GM19035 (cell line): ENCODE measurements at regions not wholly inside any gene's neighbourhood (a gene's known extent, or its start where the extent isn't known, plus 50 kb on each side); places are given as distances from the start of the nearest gene placed in this dataset.
"Not testable (repeated sequence)": the region's sequence is repeated elsewhere in the genome, so short reads cannot be mapped to it uniquely, and the experiment has no call there.

ENCODE experiments used
- ATAC-seq: cut with Tn5 transposase; IDR thresholded peaks from one replicate; pipeline ENCODE4 v1.9.1; 2021; ENCODE audit not compliant: unreplicated experiment

DNA sequence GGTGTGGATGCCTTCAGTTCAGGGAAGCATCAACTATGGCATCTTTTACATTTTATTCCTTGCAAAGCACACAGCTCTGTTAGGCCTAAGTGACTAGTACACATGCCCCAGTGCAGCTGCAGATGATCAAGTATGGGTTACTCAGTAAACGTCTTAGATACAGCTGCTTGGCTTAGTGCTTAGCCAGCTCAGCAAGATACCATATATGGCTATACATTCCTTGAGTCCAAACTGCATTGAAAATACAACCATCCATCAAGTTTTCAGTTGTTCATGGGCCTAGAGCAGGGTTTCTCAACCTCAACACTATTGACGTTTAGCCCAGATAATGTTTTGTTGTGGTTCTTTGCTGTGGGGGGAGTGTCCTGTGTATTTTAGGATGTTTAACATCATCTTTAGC, 769.9 kb downstream of the TSN start:
- ATAC-seq: no peak

DNA sequence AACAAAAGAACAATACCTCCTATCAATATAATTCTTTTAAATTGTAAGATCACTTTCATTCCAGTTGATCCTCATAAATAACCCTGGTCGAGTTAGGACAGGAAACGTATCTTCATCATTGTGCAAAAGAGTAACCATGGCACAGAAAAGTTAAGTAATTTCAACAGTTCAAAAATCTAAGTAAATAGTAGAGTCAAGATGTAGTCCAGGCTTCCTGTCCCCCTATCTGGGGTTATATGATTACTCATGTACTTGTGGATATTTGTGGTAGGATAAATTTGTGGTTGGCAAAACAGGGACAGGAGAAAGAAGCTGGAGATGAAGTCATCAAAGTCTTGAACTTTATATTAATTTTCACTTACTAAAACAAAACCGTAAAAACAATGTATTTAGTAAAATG, 772.6 kb downstream of the TSN start:
- no peak for ATAC-seq

DNA sequence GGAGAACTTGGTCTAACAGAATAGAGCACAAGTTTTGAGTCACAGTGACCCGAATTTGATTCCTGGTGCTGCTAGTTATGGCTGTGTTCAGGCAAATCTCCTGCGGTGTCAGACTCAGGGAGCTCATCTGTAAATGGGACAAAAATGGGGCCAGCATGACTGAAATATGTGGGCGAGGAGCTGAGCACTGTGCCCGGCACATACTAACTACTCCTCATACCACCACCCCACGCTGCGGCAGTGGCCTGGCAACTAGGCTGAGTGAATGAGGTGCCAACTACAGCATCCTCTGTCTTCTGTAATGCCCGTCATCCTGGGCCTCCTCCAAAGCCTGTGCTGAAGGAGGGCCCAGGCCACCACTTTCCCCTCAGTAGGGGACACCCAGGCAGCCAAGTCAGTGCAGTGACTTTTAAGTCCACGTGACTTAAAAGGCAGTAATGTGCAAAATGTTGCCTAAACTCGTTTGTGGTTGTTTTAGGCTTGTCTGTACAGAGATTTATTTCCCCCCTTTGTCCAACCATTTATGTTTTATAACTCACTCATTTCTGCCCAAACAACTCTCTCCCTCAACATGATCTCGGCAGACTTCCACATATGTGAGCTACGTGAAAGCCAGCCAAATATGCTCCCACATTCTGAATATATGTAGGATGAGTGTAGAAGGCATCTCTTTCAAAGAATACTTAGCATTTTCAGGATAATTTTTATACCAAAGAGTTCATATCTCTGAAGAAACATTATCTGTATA, 773.7 kb downstream of the TSN start:
- ATAC-seq: no peak

DNA sequence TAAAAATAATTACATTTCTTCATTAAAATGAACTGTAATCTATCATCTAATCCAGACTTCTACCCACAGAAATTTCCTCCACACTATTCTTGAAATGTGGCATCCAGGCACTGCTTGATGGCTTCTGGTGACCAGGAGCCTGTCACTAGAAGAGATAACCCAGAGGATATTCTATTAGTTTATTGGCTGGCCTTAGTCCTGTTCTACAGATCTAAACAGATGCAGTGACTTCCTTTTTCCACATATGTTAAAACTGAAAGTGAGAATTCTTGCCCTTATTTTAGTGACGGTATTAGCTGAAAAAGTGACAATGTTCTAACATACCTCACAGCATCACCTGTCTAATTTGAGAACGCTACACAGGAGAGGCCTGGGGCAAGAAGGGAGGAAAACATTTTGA, 775.4 kb downstream of the TSN start:
- no peak for ATAC-seq

DNA sequence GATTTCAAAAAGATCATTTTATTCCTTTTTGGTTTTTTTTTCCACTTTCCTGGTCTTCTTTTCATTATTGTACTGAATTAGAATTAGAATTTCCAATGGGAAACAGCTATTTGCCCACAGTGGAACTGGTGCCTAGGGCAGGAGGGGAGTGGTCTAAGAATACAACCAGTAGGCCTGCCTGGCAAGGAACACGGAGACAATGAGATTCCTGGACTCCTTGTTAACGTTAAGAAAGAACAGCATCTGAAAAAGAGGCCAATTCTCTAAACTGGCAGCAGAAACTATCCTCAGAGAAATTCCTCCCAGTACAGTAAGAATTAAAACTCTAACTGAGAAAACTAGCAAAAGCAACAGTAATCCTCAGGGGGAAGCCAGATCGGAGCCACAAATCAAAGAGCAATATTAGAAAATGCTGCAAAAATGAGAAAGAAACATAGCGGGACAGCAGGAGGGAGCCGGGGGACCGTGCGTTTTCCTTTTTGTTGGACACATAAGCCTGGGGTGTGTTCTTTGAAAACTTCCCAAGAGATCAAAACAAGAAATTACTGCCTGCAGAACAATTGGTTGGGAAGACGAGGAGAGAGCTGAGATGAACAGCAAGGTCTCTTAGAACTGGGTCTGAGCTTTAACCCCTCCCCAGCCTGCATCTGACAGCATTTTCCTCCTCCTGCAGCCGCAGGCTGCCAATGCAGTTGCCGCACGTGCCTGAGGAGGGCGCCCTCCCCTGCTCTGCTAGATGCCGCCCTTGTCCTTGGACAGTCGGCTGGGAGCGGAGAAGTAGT, 776.0 kb downstream of the TSN start:
- ATAC-seq: no peak

DNA sequence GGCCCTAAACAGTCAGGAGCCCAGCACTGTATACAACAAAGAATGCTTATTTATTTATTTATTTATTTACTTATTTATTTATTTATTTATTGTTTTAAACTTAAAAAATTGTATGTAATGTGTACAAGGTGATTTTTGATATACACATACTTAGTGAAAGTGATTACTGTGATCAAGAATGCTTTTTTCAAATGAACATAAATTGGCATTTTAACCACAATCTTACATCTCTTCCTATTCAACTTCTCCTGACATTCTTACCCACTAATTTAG, 776.6 kb downstream of the TSN start:
- no peak for ATAC-seq

DNA sequence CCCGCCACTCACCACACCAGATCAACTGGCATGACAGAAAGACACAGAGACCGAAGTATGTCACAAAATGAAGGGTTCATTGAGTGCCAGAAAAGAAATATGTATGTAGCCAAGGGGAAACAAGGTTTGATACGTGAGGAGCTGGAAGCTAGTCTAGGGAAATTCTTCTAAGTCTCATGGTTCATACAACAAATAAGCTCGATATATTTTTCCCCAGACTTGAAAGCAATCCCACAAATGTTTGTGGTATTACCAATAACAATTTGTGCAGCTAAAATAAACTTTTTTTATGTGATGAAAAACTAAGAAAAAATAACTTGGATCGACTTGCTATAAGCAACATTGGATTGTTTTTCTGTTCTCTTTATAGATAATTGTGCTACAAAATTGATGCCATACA, 777.0 kb downstream of the TSN start:
- ATAC-seq: no peak

DNA sequence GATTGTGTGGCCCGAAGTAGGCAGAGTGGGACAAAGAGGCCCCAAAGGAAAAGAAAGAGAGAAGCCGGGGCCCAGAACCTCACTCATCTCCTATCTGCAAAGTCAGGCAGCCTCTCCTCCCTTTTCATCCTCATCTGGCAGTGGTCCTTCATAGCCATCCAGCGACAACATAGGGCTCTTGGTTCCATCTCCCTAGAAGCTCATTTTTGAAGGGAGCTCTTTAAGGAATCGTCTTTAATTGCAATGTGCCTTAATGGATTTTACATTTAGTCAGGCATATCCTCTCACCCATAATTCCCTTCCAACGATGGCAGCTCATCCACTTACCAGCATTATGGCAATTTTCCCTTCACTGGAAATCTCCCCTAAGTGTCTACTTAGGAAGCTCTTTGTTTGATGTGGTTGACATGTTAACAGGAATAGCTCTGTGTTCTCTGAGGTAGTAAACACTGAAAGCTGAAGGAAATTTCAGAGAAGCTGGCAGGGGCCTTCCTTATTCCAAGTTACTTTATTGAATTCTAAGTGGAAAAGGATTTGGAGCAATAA, 780.6 kb downstream of the TSN start:
- ATAC-seq: no peak

DNA sequence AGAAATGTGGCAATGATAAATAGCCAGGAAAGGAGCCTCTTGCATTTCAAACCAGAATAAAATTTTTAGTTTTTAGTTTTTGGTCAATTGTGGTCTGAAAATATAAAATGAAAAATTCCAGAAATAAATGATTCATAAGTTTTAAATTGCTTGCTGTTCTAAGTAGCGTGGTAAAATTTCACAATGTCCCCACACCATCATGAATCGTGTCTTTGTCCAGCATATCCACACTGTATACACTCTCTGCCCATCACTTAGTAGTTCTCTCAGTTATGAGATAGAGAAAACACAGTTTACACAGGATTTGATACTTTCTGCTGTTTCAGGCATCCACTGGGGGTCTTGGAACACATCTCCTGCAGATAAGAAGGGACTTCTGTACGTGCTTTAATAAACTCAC, 783.9 kb downstream of the TSN start:
- no peak for ATAC-seq

DNA sequence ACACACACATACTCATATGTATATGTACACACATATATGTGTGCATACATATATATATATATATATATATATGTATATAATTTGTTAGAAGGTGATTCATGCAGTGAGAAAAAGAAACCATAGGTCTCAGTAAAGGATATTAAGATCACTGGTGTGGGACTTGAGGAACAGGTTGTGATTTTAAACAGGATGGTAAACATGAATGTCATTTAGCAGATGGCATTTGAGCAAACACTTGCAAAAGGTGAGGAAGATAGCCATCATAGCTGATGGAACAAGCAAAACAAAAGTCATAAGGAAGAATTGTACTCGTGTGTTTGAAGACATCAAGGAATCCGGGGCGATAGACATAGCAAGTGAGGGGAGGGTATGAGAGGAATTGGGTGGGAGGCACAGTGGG, 784.5 kb downstream of the TSN start:
- no peak for ATAC-seq

DNA sequence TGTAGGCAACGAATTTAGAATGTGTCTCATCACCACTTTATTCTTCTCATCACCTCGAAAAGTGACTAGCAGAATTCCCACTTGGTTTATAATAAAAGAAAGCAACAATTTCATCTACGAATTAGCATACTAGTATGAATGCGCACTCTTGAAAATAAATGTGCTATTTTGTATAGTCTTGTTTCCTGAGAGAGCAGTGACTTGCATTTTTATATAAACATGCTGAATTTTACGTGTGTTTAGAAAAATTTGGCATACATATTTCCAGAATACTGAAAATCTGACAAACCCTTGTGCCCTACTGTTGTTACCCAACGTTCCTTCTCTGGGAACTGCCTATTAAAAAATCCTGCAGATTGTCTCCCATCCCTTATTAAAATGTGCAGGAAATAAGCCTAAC, 786.8 kb downstream of the TSN start:
- no peak for ATAC-seq

DNA sequence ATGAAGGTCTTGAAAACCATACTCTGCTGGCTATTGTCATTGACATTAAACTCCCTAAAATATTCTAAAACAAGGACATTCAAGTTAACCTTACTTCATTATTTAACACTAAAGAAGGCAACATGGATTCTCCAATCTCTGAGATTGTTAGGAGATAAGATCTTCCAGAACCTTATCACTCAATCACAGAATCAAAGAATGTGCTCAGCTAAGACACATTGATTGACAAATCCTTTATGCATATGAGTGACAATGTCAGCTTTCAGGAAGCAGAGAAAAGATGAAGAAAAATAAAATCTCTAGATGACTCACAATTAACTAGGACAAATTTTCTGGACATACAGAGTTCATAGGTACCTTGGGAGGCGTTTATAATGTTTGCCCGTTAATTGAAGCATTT, 787.2 kb downstream of the TSN start:
- no peak for ATAC-seq

DNA sequence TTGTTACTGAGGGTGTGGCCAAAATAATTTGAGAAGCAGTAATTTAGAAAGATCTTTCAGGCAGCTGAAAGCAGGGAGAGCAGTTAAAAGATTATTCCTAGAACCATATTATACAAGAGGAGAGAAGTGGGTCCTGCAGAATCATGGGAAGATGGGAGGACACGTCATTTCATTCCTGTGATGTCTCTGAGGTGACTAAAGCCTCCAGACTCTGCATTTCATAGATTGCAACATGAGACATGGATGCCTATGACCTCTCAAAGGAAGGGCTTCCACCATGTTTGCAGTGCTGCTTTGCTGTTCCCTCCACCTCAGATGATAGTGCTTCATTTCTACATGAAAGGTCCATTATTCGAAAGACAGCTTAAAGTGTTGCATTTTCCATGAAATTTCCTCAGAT, 788.4 kb downstream of the TSN start:
- ATAC-seq: no peak

DNA sequence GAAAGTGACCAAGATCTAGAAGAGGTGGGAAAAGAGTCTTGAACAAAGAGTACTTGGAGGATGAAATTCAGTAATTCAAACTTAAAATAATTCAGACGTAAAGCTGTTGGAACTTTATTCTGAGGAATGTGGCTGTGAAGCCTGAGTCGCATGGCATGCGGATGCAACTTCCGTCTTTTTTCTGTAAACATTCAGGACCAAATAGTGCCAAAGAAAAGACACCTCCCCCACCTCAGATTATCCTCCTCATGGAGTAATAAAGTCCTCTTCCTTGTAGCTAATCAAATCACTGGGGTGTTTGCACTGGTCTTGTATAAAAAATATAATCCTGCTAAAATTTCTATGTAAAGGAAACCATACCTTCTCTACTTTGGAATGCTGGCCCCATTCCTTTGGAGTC, 790.4 kb downstream of the TSN start:
- ATAC-seq: no peak

DNA sequence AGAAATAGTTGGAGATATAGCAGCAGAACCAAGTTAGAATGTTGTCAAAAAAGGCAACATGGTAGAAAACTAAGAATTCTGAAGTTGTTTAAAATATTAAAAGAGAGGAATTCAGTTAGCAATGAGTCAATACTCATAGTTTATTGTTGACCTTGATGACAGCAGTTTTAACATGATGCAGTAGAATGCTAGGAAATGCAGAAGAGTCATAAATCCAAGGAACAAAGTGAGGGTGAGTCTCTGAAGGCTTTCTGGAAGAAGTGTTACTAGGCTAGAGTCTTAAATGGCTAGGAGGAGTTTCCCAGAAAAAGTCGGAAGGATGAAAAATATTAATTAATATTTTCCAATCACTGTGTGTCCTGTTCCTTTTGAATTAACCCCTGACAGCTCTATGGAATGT, 807.3 kb downstream of the TSN start:
- no peak for ATAC-seq

DNA sequence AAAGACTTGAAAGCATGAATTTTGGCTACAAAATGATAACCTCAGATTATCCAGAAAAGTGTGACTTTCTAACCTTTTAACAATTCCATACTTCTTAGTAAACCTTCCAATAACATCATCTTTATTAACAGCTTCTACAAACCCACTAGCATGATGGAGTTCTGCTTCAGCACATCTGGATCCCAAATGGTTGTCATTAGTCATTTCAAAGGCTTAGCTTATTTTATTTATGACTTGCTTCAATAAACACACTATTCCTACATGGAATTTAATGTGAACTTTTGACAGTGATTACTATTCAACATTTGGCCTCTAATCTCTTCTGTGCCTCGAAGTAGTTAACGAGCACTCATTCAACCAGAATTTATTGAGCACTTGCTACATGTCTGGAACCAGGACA, 808.3 kb downstream of the TSN start:
- no peak for ATAC-seq

DNA sequence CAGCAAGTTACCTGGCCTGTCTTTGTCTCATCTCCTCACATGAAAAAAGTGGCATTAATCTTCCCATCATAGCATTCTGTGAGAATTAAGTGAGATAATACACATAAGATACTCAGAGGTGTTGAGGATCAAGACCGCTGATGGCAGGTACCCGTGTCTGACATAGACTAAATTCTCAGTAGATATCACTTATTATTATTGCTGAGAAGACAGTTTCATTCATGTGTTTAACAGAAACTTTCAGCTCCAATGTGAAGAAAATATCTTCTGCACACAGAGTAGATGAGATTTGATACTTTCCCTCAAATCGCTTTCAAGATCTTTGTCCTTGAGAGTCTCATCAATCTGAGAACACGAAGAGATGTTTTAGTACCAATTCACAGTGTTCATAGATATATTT, 809.4 kb downstream of the TSN start:
- no peak for ATAC-seq

DNA sequence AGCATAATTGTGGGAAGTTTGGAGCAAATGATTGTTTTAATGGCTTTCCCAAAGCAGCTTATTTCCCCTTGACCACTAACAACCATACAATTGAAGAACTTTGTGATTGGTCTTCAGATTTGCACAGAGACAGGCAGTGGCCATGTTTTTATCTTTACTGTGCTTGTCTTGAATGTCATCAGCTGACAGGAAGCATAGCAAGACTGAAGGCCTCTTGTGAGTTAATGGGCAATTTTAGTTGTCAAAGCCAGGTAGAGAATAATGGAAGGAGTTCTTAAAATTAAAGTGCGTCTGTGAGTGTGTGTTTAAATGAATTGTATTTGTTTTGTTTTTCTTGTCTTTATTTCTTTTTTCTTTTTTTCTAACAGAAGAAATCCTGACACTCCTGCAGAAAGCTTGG, 809.9 kb downstream of the TSN start:
- ATAC-seq: no peak

DNA sequence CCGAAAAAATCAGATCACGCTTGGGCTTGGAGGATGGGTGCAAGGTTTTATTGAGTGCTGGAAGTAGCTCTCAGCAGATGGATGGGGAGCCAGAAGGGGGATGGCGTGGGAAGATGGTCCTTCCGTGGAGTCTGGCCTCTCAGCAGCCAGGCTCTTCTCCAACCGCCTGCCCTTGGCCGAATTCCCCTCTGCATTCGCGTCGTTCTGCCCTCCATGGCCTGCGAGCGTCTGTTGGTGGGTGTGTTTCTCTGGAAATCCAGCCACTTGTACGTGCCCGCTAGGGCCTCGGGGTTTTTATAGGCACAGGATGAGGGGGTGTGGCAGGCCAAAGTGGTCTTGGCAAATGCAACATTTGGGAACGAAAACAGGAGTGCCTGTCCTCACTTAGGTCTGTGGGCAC, 815.2 kb downstream of the TSN start:
- ATAC-seq: no peak

DNA sequence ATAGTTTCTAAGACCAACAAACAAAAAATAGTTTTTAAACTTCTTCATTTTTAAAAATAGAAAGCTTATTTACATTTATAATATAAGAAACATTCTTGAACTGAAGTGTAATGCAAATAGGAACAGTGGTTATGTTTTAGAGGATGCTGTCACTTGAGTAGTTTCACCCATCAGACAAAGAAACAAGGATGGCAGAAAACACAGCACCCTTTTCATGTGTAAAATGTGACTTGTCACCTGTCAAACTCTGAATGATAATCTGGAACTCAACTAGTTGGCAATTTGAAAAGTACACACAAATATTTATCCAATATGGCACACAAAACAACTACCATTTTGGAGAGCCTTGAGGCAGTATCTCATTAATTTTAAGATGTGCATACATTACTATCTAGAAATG, 816.0 kb downstream of the TSN start:
- not testable (repeated sequence) for ATAC-seq

DNA sequence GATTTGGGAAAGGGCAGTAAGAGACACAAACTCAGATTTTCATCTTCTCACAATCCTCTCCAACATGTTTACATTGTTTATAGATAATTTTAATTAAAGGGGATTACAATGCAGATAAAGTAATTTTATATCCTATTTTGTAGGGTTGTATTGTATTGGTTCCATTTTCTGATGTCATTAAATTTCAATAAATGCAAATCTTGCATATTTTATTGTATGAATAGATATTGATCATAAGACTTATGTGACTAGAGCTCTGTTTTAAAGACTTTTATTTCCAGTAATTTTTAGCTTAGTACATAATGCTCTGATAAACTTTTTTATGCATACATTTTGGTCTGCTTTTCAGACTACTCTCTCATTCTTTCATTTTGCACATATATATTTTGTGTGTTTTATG, 819.6 kb downstream of the TSN start:
- no peak for ATAC-seq

DNA sequence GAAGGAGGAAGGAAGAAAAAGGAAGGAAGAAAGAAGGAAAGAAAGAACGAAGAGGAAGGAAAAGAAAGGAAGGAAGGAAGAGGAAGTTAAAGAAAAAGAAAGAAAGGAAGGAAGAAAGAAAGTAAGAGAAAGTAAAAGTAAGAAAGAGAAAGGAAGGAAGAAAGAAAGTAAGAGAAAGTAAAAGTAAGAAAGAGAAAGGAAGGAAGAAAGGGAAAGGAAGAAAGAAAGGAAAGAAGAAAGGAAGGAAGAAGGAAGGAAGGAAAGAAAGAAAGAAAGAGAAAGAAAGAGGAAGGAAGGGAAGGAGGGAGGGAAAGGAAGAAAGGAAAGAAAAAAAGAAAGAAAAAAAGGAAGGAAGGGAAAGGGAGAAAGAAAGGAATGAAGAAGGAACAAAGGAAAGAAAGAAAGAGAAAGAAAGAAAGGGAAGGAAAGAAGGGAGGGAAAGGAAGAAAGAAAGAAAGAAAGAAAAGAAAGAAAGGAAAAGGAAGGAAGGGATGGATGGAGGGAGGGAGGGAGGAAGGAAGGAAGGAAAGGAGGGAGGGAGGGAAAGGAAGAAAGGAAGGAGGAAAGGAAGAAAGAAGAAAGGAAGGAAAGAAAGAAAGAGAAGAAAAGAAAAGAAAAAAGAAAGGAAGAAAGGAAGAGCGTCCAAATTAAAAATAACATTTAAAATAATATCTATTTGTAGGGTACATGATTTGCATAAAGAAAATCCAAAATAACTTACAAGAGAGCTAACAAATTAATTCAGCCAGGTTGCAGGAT, 827.9 kb downstream of the TSN start:
- no peak for ATAC-seq
